HCT116 (cell line): ENCODE measurements at regions not wholly inside any gene's neighbourhood (a gene's known extent, or its start where the extent isn't known, plus 50 kb on each side); places are given as distances from the start of the nearest gene placed in this dataset.

Source experiments
- ATAC-seq: fragments of 200-7000 bp; cut with Tn5 transposase; 2 replicates; pipeline ENCODE4 v1.9.1; 2020; ENCODE audit warnings: mild to moderate bottlenecking, moderate library complexity
- BruUV-seq: library from RNA; stranded (reverse); fragments of 400-500 nt; replicated peaks from 2 replicates; lab custom pipeline; 2021; lab: Mats Ljungman, UMichigan
- CTCF ChIA-PET: fragments of 300-600 bp; sonication (Branson Sonifier 250); formaldehyde crosslinking; loops from one replicate; lab custom pipeline; 2021; ENCODE audit warnings: antibody characterized with exemption; lab: Charles Lee
- POLR2A ChIA-PET: fragments of 300-600, 350-600 bp; sonication (Branson Sonifier 250); formaldehyde crosslinking; loops from one replicate; lab custom pipeline; 2021; ENCODE audit warnings: antibody characterized with exemption; lab: Charles Lee
- RAD21 ChIA-PET, 2 experiments: fragments of 300-600 bp; sonication (Branson Sonifier 250); formaldehyde crosslinking; loops; one replicate each; lab custom pipeline; 2023; ENCODE audit warnings: low total read pairs in 2 of 2; ENCODE audit not compliant: uncharacterized antibody in 2 of 2, unreplicated experiment in 2 of 2, low non-redundant PET in 1 of 2; lab: Charles Lee
- DNase-seq: peaks from one replicate; pipeline ENCODE4 v3.0.0-alpha.2; 2010; ENCODE audit warnings: low read depth, low spot score
- H2AFZ ChIP-seq: fragments of 200-600 bp; shearing (Covaris generic), sonication (generic); 2 replicates; pipeline ENCODE4 v1.6.1; 2017; ENCODE audit warnings: low read depth, mixed run types, mixed read lengths, antibody characterized with exemption, low read length; ENCODE audit not compliant: poor library complexity, severe bottlenecking
- H3K27ac ChIP-seq: 2 replicates; pipeline ENCODE4 v1.5.1; 2012; ENCODE audit warnings: low read depth, low read length
- H3K27me3 ChIP-seq: fragments of 200-600 bp; sonication (generic); 2 replicates; pipeline ENCODE4 v1.6.1; 2016; ENCODE audit warnings: mixed run types, low read length, mixed read lengths; ENCODE audit not compliant: insufficient read depth
- H3K36me3 ChIP-seq, 2 experiments: fragments of 200-500 bp in 1 of 2; fragments of 200-600 bp in 1 of 2; sonication (Bioruptor generic) in 1 of 2; sonication (generic) in 1 of 2; 2 replicates each; pipeline versions ENCODE4 v1.5.1 to v1.6.1; 2014 to 2016; ENCODE audit warnings: low read length in 2 of 2, inconsistent platforms in 1 of 2, mixed read lengths in 1 of 2, mixed run types in 1 of 2; ENCODE audit not compliant: insufficient read depth in 2 of 2, control insufficient read depth in 1 of 2
- H3K4me1 ChIP-seq, 2 experiments: fragments of 200-600 bp in 1 of 2; sonication (generic) in 1 of 2; 2 replicates each; pipeline versions ENCODE4 v1.5.1 to v1.6.1; 2012 to 2017; ENCODE audit warnings: low read length in 2 of 2, inconsistent platforms in 1 of 2, mild to moderate bottlenecking in 1 of 2, mixed read lengths in 1 of 2, mixed run types in 1 of 2, moderate library complexity in 1 of 2; ENCODE audit not compliant: insufficient read depth in 2 of 2, control insufficient read depth in 1 of 2
- H3K4me2 ChIP-seq: fragments of 200-600 bp; sonication (generic); 2 replicates; pipeline ENCODE4 v1.6.1; 2017; ENCODE audit warnings: mixed run types, low read length, mixed read lengths
- H3K4me3 ChIP-seq, 2 experiments: fragments of 200-600 bp in 1 of 2; sonication (generic) in 1 of 2; replicated peaks in 1 of 2; 2 replicates each; pipeline ENCODE4 v1.5.1; 2011 to 2016; ENCODE audit warnings: low read length in 2 of 2, control low read depth in 1 of 2, low read depth in 1 of 2, mild to moderate bottlenecking in 1 of 2, mixed read lengths in 1 of 2, mixed run types in 1 of 2
- H3K79me2 ChIP-seq: fragments of 200-600 bp; sonication (generic); 2 replicates; pipeline ENCODE4 v1.6.1; 2017; ENCODE audit warnings: mild to moderate bottlenecking, mixed run types, low read length, moderate library complexity, mixed read lengths; ENCODE audit not compliant: insufficient read depth
- H3K9ac ChIP-seq: fragments of 200-600 bp; sonication (generic); 2 replicates; pipeline ENCODE4 v1.6.1; 2016; ENCODE audit warnings: low read length, mixed read lengths
- H3K9me2 ChIP-seq: fragments of 200-600 bp; sonication (generic), shearing (Covaris generic); 2 replicates; pipeline ENCODE4 v1.6.1; 2017; ENCODE audit warnings: mixed run types, mild to moderate bottlenecking, moderate library complexity; ENCODE audit not compliant: insufficient read depth
- H3K9me3 ChIP-seq, 2 experiments: fragments of 200-500 bp in 1 of 2; fragments of 200-600 bp in 1 of 2; sonication (Bioruptor generic) in 1 of 2; sonication (generic) in 1 of 2; 2 replicates each; pipeline ENCODE4 v1.6.1; 2014 to 2017; ENCODE audit warnings: low read length in 2 of 2, mixed read lengths in 2 of 2, inconsistent platforms in 1 of 2, low read depth in 1 of 2, mild to moderate bottlenecking in 1 of 2, mixed run types in 1 of 2, moderate library complexity in 1 of 2; ENCODE audit not compliant: control insufficient read depth in 1 of 2, insufficient read depth in 1 of 2
- H4K20me1 ChIP-seq: fragments of 200-600 bp; sonication (generic), shearing (Covaris generic); 2 replicates; pipeline ENCODE4 v1.6.1; 2017; ENCODE audit warnings: mixed run types, mild to moderate bottlenecking, moderate library complexity; ENCODE audit not compliant: insufficient read depth
- CEBPB ChIP-seq: IDR thresholded peaks from 2 replicates; pipeline ENCODE4 v1.6.1; 2012; ENCODE audit warnings: low read depth
- EGR1 ChIP-seq: IDR thresholded peaks from 2 replicates; pipeline ENCODE4 v1.6.1; 2012; ENCODE audit warnings: low read depth
- EZH2 ChIP-seq: fragments of 200-600 bp; sonication (generic); IDR thresholded peaks from 2 replicates; pipeline ENCODE4 v1.6.1; 2017; ENCODE audit warnings: antibody characterized with exemption, mixed run types
- EZH2phosphoT487 ChIP-seq: fragments of 200-600 bp; IDR thresholded peaks from 2 replicates; pipeline ENCODE4 v1.6.1; 2018; ENCODE audit warnings: antibody characterized with exemption, borderline replicate concordance
- FOSL1 ChIP-seq: IDR thresholded peaks from 2 replicates; pipeline ENCODE4 v1.6.1; 2012; ENCODE audit warnings: low read depth
- POLR2A ChIP-seq: IDR thresholded peaks from 2 replicates; pipeline ENCODE4 v1.7.0; 2011; ENCODE audit warnings: borderline replicate concordance; ENCODE audit not compliant: insufficient read depth, insufficient read length; ENCODE audit errors: extremely low read depth
- SIN3A ChIP-seq: IDR thresholded peaks from 2 replicates; pipeline ENCODE4 v1.6.1; 2012; ENCODE audit warnings: low read depth
- SP1 ChIP-seq: IDR thresholded peaks from 2 replicates; pipeline ENCODE4 v1.6.1; 2012; ENCODE audit warnings: low read depth
- YY1 ChIP-seq: IDR thresholded peaks from 2 replicates; pipeline ENCODE4 v1.6.1; 2011; ENCODE audit warnings: low read length, low read depth, moderate library complexity, mild to moderate bottlenecking; ENCODE audit not compliant: insufficient replicate concordance; ENCODE audit errors: extremely low read depth
- intact Hi-C: fragments of 100-400 bp; cut with micrococcal nuclease; formaldehyde crosslinking; loops from 2 replicates; pipeline ENCODE4 v1.10.0; 2022
- TF ChIP-seq, protein P1 (sequence below): IDR thresholded peaks from 2 replicates; pipeline ENCODE4 v1.6.1; 2012; ENCODE audit warnings: low read depth

DNA sequence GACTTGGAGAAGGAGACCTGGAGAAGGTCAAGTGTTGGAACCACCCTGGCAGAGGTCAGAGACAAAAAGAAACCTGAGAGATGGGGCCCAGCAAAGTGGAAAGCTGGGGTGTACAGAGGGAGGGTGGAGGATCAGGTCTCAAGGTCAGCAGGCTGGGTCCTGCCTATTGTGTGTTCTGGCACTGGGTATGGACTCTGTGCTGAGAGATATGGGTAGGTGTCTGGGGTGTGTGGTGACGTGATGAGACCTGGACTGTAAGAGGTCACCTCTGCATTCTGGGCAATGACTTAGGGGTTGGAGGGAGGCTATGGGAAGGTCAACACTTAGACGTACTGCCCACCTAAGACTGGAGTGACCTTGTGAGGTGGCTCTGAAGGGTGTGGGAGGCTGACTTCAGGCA lies 88.1 kb downstream of the SCGB2B2 start:
- no TSS peak for BruUV-seq
- Histone ChIP-seq H4K20me1 (no peaks in the 10 kb centered on the region), H3K9ac (no peak overlapping the region), H3K4me1 (peaks cover 4 to 15% of the 10 kb centered on the region in 2 experiments), H3K4me3 (peak overlapping the region in 1 of 2 experiments; percentile 7; a peak in 1 of 4 replicates), H3K79me2 (no peaks in the 10 kb centered on the region), H3K4me2 (peak overlapping the region; percentile 62), H3K9me3 (no peaks in the 10 kb centered on the region), H3K27me3 (no peaks in the 10 kb centered on the region), H3K36me3 (no peaks in the 10 kb centered on the region), H3K27ac (no peak overlapping the region), H3K9me2 (no peaks in the 10 kb centered on the region), H2AFZ (no peak overlapping the region)
- TF ChIP-seq YY1: no peak
- TF ChIP-seq SIN3A: no peak
- TF ChIP-seq EGR1: no peak
- no peak for TF ChIP-seq EZH2
- TF ChIP-seq CEBPB: no peak
- no peak for TF ChIP-seq POLR2A
- no peak for TF ChIP-seq SP1
- TF ChIP-seq, protein P1, sequence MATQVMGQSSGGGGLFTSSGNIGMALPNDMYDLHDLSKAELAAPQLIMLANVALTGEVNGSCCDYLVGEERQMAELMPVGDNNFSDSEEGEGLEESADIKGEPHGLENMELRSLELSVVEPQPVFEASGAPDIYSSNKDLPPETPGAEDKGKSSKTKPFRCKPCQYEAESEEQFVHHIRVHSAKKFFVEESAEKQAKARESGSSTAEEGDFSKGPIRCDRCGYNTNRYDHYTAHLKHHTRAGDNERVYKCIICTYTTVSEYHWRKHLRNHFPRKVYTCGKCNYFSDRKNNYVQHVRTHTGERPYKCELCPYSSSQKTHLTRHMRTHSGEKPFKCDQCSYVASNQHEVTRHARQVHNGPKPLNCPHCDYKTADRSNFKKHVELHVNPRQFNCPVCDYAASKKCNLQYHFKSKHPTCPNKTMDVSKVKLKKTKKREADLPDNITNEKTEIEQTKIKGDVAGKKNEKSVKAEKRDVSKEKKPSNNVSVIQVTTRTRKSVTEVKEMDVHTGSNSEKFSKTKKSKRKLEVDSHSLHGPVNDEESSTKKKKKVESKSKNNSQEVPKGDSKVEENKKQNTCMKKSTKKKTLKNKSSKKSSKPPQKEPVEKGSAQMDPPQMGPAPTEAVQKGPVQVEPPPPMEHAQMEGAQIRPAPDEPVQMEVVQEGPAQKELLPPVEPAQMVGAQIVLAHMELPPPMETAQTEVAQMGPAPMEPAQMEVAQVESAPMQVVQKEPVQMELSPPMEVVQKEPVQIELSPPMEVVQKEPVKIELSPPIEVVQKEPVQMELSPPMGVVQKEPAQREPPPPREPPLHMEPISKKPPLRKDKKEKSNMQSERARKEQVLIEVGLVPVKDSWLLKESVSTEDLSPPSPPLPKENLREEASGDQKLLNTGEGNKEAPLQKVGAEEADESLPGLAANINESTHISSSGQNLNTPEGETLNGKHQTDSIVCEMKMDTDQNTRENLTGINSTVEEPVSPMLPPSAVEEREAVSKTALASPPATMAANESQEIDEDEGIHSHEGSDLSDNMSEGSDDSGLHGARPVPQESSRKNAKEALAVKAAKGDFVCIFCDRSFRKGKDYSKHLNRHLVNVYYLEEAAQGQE: no peak
- TF ChIP-seq FOSL1: no peak
- TF ChIP-seq EZH2phosphoT487: no peak
- RAD21 ChIA-PET: no interaction called here
- DNase-seq (no peak), ATAC-seq (no peak)
- POLR2A ChIA-PET: no interaction called here
- CTCF ChIA-PET: no interaction called here
- intact Hi-C loops: no loop called here
